ENCODE measurements at regions not wholly inside any gene's neighbourhood (a gene's known extent, or its start where the extent isn't known, plus 50 kb on each side); places are given as distances from the start of the nearest gene placed in this dataset.

- Mint-ChIP-seq H3K4me1 (peaks cover 5% of the 10 kb centered on the region), H3K27ac (peak overlapping the region in 1 of 3 experiments; percentile 69), H3K36me3 (ENCODE audit: low read depth) (no peaks in the 10 kb centered on the region), H3K27me3 (ENCODE audit: low read depth) (peaks cover 10% of the 10 kb centered on the region), H3K4me3 (no peak overlapping the region), H3K9me3 (peaks cover 16% of the 10 kb centered on the region)
- no peak for TF ChIP-seq CTCF (IDR thresholded peaks at IDR 0.05; ENCODE audit: unreplicated experiment in 3 of 3)
Measured at GRCh38 chr6:159429433-159429832, 260.2 kb downstream of the FNDC1 start.

- H3K9me3 Mint-ChIP-seq = peaks cover 5% of the 10 kb centered on the region
- no peak overlapping the region for H3K4me3 Mint-ChIP-seq
- no peaks in the 10 kb centered on the region for H3K36me3 Mint-ChIP-seq (ENCODE audit: low read depth)
- H3K27ac Mint-ChIP-seq = peak overlapping the region in 2 of 3 experiments; percentile 17 to 58
- peaks cover 13% of the 10 kb centered on the region for H3K27me3 Mint-ChIP-seq (ENCODE audit: low read depth)
- no peak for TF ChIP-seq CTCF (IDR thresholded peaks at IDR 0.05; ENCODE audit: unreplicated experiment in 3 of 3)
- peaks cover 5% of the 10 kb centered on the region for H3K4me1 Mint-ChIP-seq
Measured at GRCh38 chr6:159427771-159428170, 258.6 kb downstream of the FNDC1 start.

GRCh38 chr6:159427335-159427734 is 258.1 kb downstream of the FNDC1 start:
- Mint-ChIP-seq H3K4me1 (peaks cover 5% of the 10 kb centered on the region), H3K36me3 (ENCODE audit: low read depth) (no peaks in the 10 kb centered on the region), H3K4me3 (no peak overlapping the region), H3K9me3 (peaks cover 4% of the 10 kb centered on the region), H3K27ac (no peak overlapping the region), H3K27me3 (ENCODE audit: low read depth) (peaks cover 13% of the 10 kb centered on the region)
- no peak for TF ChIP-seq CTCF (IDR thresholded peaks at IDR 0.05; ENCODE audit: unreplicated experiment in 3 of 3)

DNA sequence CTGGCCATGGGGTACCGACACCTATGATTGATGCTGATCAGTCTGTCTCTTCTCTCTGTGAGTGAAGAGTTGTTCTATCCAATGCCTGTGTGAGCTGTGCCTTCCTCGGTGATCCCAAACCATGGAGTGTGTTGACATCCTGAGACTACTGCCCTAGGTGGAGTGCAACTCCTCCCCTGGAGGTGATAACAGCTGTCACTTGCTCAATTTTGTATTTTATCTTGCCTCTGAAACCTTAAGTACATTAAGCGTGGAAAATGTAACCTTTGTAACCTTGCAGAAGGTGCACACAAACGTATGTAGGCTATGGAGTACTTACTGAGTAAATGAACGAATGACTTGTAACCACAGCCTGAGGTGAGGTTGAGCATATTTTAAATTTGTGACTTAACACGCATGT is 256.2 kb downstream of the FNDC1 start:
- H3K36me3 Mint-ChIP-seq (ENCODE audit: low read depth) = no peaks in the 10 kb centered on the region
- peaks cover 13% of the 10 kb centered on the region for H3K27me3 Mint-ChIP-seq (ENCODE audit: low read depth)
- no peak for TF ChIP-seq CTCF (IDR thresholded peaks at IDR 0.05; ENCODE audit: unreplicated experiment in 3 of 3)
- H3K4me1 Mint-ChIP-seq = peaks cover 5% of the 10 kb centered on the region
- H3K4me3 Mint-ChIP-seq = no peak overlapping the region
- no peak overlapping the region for H3K27ac Mint-ChIP-seq
- H3K9me3 Mint-ChIP-seq = no peaks in the 10 kb centered on the region

DNA sequence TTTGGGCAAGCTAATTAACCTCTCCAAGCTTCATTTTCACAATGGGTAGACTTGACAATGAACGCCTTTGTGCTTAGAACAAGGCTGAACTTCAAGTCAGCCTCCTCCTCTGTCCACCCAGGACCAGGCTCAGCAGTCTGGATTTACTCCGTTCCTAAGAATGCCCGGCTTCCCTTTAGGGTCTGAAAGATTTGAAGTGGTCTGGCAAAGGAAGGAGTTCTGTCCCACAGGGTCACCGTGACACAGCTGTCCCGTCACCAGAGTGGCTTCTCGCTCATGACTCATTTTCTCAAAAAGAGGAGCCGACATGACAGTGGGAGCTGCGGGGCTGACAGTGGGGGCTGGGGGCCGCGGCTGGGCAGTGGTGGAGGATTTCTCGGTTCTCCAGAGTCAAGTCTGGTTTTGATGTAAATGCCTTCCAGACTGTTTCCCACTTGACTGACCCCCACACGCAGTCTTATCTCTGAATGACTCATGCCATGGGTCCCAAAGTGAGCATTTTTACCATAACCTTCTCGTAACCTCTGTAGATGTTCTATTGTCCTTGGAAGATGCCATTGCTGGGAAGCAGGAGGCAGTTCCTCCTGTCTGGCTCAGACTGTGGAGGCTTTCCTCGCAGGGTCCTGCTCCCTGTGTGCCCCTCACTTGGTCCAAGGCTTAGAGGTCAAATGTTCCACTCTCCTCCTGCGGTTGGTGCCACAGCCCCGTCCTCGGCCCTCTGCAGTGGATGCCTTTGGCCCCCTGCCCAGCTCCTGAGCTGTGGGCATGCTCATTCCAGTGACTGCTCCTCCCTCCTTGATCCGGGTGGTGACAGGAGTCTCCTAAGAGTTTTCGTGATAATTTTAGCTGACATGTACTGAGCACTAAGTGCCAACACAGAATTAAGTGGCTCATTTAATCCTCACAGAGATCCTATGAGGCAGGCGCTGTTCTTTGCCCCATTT is 253.1 kb downstream of the FNDC1 start:
- no peaks in the 10 kb centered on the region for H3K4me1 Mint-ChIP-seq
- TF ChIP-seq CTCF (IDR thresholded peaks at IDR 0.05; ENCODE audit: unreplicated experiment in 3 of 3) = no peak
- H3K27ac Mint-ChIP-seq = no peak overlapping the region
- H3K36me3 Mint-ChIP-seq (ENCODE audit: low read depth) = no peaks in the 10 kb centered on the region
- peaks cover 7% of the 10 kb centered on the region for H3K27me3 Mint-ChIP-seq (ENCODE audit: low read depth)
- H3K4me3 Mint-ChIP-seq = no peak overlapping the region
- peaks cover 3% of the 10 kb centered on the region for H3K9me3 Mint-ChIP-seq

DNA sequence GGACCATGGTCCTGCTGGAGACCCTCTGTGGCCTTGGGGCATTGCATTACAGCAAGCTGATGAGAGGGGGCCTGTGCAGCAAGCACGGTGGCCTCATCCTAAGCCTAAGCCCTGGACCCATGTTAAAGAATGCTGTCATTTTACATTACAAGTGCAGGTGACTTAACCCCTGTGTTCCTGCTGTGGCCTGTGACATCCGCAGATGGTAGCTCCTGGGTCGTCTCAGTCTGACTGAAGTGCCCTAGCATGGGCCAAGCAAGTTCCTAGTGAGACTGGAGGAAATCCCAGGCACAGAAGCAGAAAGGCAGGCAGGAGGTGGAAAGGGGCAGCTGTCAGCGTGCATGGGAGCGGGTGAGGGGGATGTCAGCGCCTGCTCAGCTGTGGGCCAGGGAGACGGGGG is 252.4 kb downstream of the FNDC1 start:
- H3K4me3 Mint-ChIP-seq = no peak overlapping the region
- peaks cover 4% of the 10 kb centered on the region for H3K9me3 Mint-ChIP-seq
- no peak overlapping the region for H3K27ac Mint-ChIP-seq
- TF ChIP-seq CTCF (IDR thresholded peaks at IDR 0.05; ENCODE audit: unreplicated experiment in 3 of 3) = no peak
- H3K36me3 Mint-ChIP-seq (ENCODE audit: low read depth) = no peaks in the 10 kb centered on the region
- H3K27me3 Mint-ChIP-seq (ENCODE audit: low read depth) = peaks cover 7% of the 10 kb centered on the region
- no peaks in the 10 kb centered on the region for H3K4me1 Mint-ChIP-seq
